Ishikawa (cell line): ENCODE measurements at regions not wholly inside any gene's neighbourhood (a gene's known extent, or its start where the extent isn't known, plus 50 kb on each side); places are given as distances from the start of the nearest gene placed in this dataset.

Experiments
- CEBPB ChIP-seq: IDR thresholded peaks from 2 replicates; pipeline ENCODE4 v1.6.1; 2012
- EGR1 ChIP-seq: IDR thresholded peaks from 2 replicates; pipeline ENCODE4 v1.6.1; 2012
- EP300 ChIP-seq: IDR thresholded peaks from 2 replicates; pipeline ENCODE4 v1.6.1; 2012; ENCODE audit warnings: borderline replicate concordance
- FOXM1 ChIP-seq: IDR thresholded peaks from 2 replicates; pipeline ENCODE4 v1.6.1; 2012; ENCODE audit warnings: low read depth, borderline replicate concordance
- MAX ChIP-seq: IDR thresholded peaks from 2 replicates; pipeline ENCODE4 v1.6.1; 2012
- RAD21 ChIP-seq: IDR thresholded peaks from 2 replicates; pipeline ENCODE4 v1.6.1; 2012; ENCODE audit warnings: low read depth
- TAF1 ChIP-seq: IDR thresholded peaks from 2 replicates; pipeline ENCODE4 v1.6.1; 2012; ENCODE audit warnings: low read depth, mild to moderate bottlenecking
- TCF12 ChIP-seq: IDR thresholded peaks from 2 replicates; pipeline ENCODE4 v1.6.1; 2012; ENCODE audit warnings: low read depth
- TEAD4 ChIP-seq: IDR thresholded peaks from 2 replicates; pipeline ENCODE4 v1.6.1; 2012
- USF1 ChIP-seq: IDR thresholded peaks from 2 replicates; pipeline ENCODE4 v1.6.1; 2012

- TF ChIP-seq TAF1 = no peak
- no peak for TF ChIP-seq EP300
- no peak for TF ChIP-seq CEBPB
- TF ChIP-seq MAX = no peak
- no peak for TF ChIP-seq TEAD4
- TF ChIP-seq USF1 = no peak
- no peak for TF ChIP-seq TCF12
- TF ChIP-seq RAD21 = no peak
- no peak for TF ChIP-seq EGR1
- TF ChIP-seq FOXM1 = no peak
These were observed 368.0 kb upstream of the RAB6C start for GRCh38 chr2:129611471-129611870.
